CD14-positive monocyte (primary cell): ENCODE measurements at regions not wholly inside any gene's neighbourhood (a gene's known extent, or its start where the extent isn't known, plus 50 kb on each side); places are given as distances from the start of the nearest gene placed in this dataset.

ENCODE experiments used
- DNase-seq, 3 donors: peaks; one replicate each; pipeline ENCODE4 v3.0.0-alpha.2; 2011 to 2022
- H2AFZ ChIP-seq: 2 replicates; pipeline ENCODE4 v1.6.0; 2012; ENCODE audit warnings: mild to moderate bottlenecking, low read depth, low read length, inconsistent platforms; ENCODE audit not compliant: insufficient read depth, poor library complexity, severe bottlenecking
- H3K27ac ChIP-seq, 2 donors: 1 replicate in 1 of 2; 2 replicates in 1 of 2; pipeline ENCODE4 v1.5.1; 2012 to 2013; ENCODE audit warnings: low read length in 2 of 2, control low read depth in 1 of 2, inconsistent platforms in 1 of 2, low read depth in 1 of 2, mild to moderate bottlenecking in 1 of 2
- H3K27me3 ChIP-seq, 2 donors: one replicate each; pipeline versions ENCODE4 v1.6.0 to v1.6.1; 2011 to 2013; ENCODE audit warnings: low read length in 2 of 2; ENCODE audit not compliant: control insufficient read depth in 2 of 2, insufficient read depth in 2 of 2
- H3K36me3 ChIP-seq, 2 donors: replicated peaks in 1 of 2; 1 replicate in 1 of 2; 2 replicates in 1 of 2; pipeline versions ENCODE4 v1.5.1 to v1.6.1; 2012 to 2013; ENCODE audit warnings: low read length in 2 of 2, control low read depth in 1 of 2, inconsistent platforms in 1 of 2, mild to moderate bottlenecking in 1 of 2; ENCODE audit not compliant: insufficient read depth in 2 of 2, control insufficient read depth in 1 of 2
- H3K4me1 ChIP-seq, 2 donors: 1 replicate in 1 of 2; 2 replicates in 1 of 2; pipeline versions ENCODE4 v1.5.1 to v1.6.1; 2012 to 2013; ENCODE audit warnings: low read length in 2 of 2, control low read depth in 1 of 2, inconsistent platforms in 1 of 2, mild to moderate bottlenecking in 1 of 2, moderate library complexity in 1 of 2; ENCODE audit not compliant: insufficient read depth in 2 of 2, control insufficient read depth in 1 of 2
- H3K4me2 ChIP-seq: replicated peaks from 2 replicates; pipeline ENCODE3; 2012; ENCODE audit warnings: low read length, moderate library complexity, mild to moderate bottlenecking; ENCODE audit not compliant: poor library complexity, severe bottlenecking; ENCODE audit errors: extremely low read depth
- H3K4me3 ChIP-seq, 3 experiments: fragments of 200-600 bp in 1 of 3; sonication (generic) in 1 of 3; replicated peaks in 1 of 3; 1 replicate in 2 of 3; 2 replicates in 1 of 3; pipeline ENCODE4 v1.5.1; 2011 to 2013; ENCODE audit warnings: low read length in 3 of 3, mild to moderate bottlenecking in 3 of 3, control low read depth in 2 of 3, low read depth in 2 of 3, inconsistent platforms in 1 of 3, moderate library complexity in 1 of 3
- H3K79me2 ChIP-seq: 2 replicates; pipeline ENCODE4 v1.6.0; 2012; ENCODE audit warnings: mild to moderate bottlenecking, control low read depth, inconsistent platforms, low read length, moderate library complexity; ENCODE audit not compliant: insufficient read depth
- H3K9ac ChIP-seq: 2 replicates; pipeline ENCODE4 v1.6.0; 2017; ENCODE audit warnings: low read length, mild to moderate bottlenecking; ENCODE audit not compliant: insufficient read depth, poor library complexity, severe bottlenecking
- H3K9me3 ChIP-seq, 2 donors: replicated peaks in 1 of 2; 1 replicate in 1 of 2; 2 replicates in 1 of 2; pipeline versions ENCODE4 v1.5.1 to v1.6.1; 2012 to 2013; ENCODE audit warnings: low read length in 2 of 2, control low read depth in 1 of 2; ENCODE audit not compliant: control insufficient read depth in 1 of 2, insufficient read depth in 1 of 2
- H4K20me1 ChIP-seq: 2 replicates; pipeline ENCODE4 v1.6.0; 2012; ENCODE audit warnings: mild to moderate bottlenecking, low read length, control low read depth, moderate library complexity; ENCODE audit not compliant: insufficient read depth
- H3K27ac Mint-ChIP-seq, 7 donors: one replicate each; pipeline ENCODE4 v1.8.0; 2020; ENCODE audit warnings: mild to moderate bottlenecking in 7 of 7, mixed read lengths in 7 of 7, moderate library complexity in 6 of 7, inconsistent platforms in 2 of 7
- H3K27me3 Mint-ChIP-seq, 3 donors: one replicate each; pipeline ENCODE4 v1.8.0; 2021 to 2022; ENCODE audit warnings: low read depth in 3 of 3, mild to moderate bottlenecking in 3 of 3, mixed read lengths in 3 of 3, moderate library complexity in 3 of 3, inconsistent platforms in 1 of 3
- H3K36me3 Mint-ChIP-seq, 2 donors: one replicate each; pipeline ENCODE4 v1.8.0; 2020; ENCODE audit warnings: mixed read lengths in 2 of 2, inconsistent platforms in 1 of 2, mild to moderate bottlenecking in 1 of 2
- H3K4me1 Mint-ChIP-seq: one replicate; pipeline ENCODE4 v1.8.0; 2020; ENCODE audit warnings: mild to moderate bottlenecking, mixed read lengths
- H3K4me3 Mint-ChIP-seq, 2 donors: one replicate each; pipeline ENCODE4 v1.8.0; 2020; ENCODE audit warnings: mild to moderate bottlenecking in 2 of 2, mixed read lengths in 2 of 2, moderate library complexity in 1 of 2
- H3K9me3 Mint-ChIP-seq, 7 donors: one replicate each; pipeline ENCODE4 v1.8.0; 2020 to 2022; ENCODE audit warnings: mixed read lengths in 7 of 7, mild to moderate bottlenecking in 6 of 7, moderate library complexity in 6 of 7, inconsistent platforms in 2 of 7
- WGBS: methylation state at CpG from one replicate; pipeline ENCODE4 v1.1.5; 2013; ENCODE audit warnings: missing lambda C conversion rate; ENCODE audit not compliant: insufficient coverage; 5-methylcytosine and 5-hydroxymethylcytosine counted together
- intact Hi-C, 2 donors: fragments of 100-400 bp; cut with micrococcal nuclease; formaldehyde crosslinking; loops; one replicate each; pipeline versions ENCODE4 v1.15.0 to v1.15.1; 2023
- TF ChIP-seq, protein P1 (sequence below): fragments of 200-600 bp; IDR thresholded peaks from one replicate; pipeline ENCODE4 v1.8.0; 2022; ENCODE audit warnings: antibody characterized with exemption, mild to moderate bottlenecking

DNA sequence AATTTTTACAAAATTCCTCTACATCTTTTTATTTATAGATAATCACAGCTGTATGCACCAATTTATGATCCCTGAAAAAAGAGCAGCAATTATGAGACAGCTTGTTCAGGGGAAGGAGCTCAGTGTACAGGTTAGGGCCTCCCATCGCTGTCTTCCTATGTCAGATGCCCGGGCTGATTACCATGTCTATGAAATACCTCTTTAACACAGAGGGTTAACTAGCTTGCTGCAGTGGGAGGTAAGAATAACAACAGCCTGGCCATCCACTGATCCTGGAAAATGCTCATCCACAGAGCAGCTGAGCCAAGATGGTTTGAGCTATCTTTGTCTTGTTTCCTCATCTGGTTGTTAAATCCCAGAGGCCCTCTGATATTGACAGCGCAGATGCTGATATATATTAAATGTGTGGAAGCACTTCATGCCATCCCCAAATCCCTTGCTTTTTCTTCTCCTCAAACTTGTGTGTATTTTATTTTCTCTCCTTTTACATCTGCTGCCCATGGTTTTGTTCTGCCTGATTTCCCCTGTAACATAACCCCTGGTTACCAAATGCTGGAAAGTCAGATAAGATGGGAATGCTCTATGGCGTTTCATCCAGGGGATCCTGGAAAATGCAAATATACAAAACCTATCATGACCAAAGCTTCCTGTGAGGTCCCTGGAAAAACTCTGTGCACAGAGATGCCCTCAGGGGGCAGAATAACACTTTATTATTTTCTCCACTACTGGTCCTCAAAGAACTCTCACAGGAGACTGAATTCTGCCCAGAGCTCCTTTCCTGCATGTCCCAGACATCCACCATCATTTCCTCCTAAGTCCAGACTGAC, 85.8 kb upstream of the PUDP start:
- Mint-ChIP-seq H3K4me3 (no peak overlapping the region), H3K36me3 (no peaks in the 10 kb centered on the region), H3K9me3 (peaks cover 0 to 8% (median 2%) of the 10 kb centered on the region in 7 donors), H3K27ac (no peak overlapping the region), H3K4me1 (peaks cover 10% of the 10 kb centered on the region), H3K27me3 (peaks cover 0 to 5% (median 0%) of the 10 kb centered on the region in 3 donors)
- DNase-seq, result no peak
- Histone ChIP-seq H3K79me2 (no peaks in the 10 kb centered on the region), H3K27me3 (peaks cover 0 to 2% of the 10 kb centered on the region in 2 donors), H3K9me3 (no peaks in the 10 kb centered on the region), H3K4me1 (peaks cover 0 to 7% of the 10 kb centered on the region in 2 donors), H3K4me3 (no peak overlapping the region), H3K9ac (no peak overlapping the region), H3K36me3 (no peaks in the 10 kb centered on the region), H3K4me2 (no peak overlapping the region), H4K20me1 (no peaks in the 10 kb centered on the region), H2AFZ (no peak overlapping the region), H3K27ac (no peak overlapping the region)
- intact Hi-C loops, result no loop called here
- no CpG with 5 or more reads among the region's 4 CpGs for WGBS
- TF ChIP-seq, protein P1, sequence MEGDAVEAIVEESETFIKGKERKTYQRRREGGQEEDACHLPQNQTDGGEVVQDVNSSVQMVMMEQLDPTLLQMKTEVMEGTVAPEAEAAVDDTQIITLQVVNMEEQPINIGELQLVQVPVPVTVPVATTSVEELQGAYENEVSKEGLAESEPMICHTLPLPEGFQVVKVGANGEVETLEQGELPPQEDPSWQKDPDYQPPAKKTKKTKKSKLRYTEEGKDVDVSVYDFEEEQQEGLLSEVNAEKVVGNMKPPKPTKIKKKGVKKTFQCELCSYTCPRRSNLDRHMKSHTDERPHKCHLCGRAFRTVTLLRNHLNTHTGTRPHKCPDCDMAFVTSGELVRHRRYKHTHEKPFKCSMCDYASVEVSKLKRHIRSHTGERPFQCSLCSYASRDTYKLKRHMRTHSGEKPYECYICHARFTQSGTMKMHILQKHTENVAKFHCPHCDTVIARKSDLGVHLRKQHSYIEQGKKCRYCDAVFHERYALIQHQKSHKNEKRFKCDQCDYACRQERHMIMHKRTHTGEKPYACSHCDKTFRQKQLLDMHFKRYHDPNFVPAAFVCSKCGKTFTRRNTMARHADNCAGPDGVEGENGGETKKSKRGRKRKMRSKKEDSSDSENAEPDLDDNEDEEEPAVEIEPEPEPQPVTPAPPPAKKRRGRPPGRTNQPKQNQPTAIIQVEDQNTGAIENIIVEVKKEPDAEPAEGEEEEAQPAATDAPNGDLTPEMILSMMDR, result no peak

GRCh38 chrX:7228226-7228625, 80.3 kb upstream of the PUDP start:
- peaks cover 0 to 9% (median 3%) of the 10 kb centered on the region in 7 donors for H3K9me3 Mint-ChIP-seq
- no peaks in the 10 kb centered on the region for H3K4me1 Mint-ChIP-seq
- Histone ChIP-seq H3K4me2 (no peak overlapping the region), H3K4me3 (no peak overlapping the region), H3K79me2 (no peaks in the 10 kb centered on the region), H3K9ac (no peak overlapping the region), H4K20me1 (no peaks in the 10 kb centered on the region), H3K4me1 (no peaks in the 10 kb centered on the region), H2AFZ (no peak overlapping the region), H3K27ac (no peak overlapping the region), H3K9me3 (no peaks in the 10 kb centered on the region), H3K27me3 (no peaks in the 10 kb centered on the region), H3K36me3 (no peaks in the 10 kb centered on the region)
- TF ChIP-seq, protein P1, result no peak
- no peak overlapping the region for H3K27ac Mint-ChIP-seq
- DNase-seq, result no peak
- H3K27me3 Mint-ChIP-seq, result peaks cover 0 to 8% (median 0%) of the 10 kb centered on the region in 3 donors
- intact Hi-C loops, result no loop called here
- H3K36me3 Mint-ChIP-seq, result no peaks in the 10 kb centered on the region
- no CpG with 5 or more reads among the region's 2 CpGs for WGBS
- H3K4me3 Mint-ChIP-seq, result no peak overlapping the region
